ENCODE measurements at regions not wholly inside any gene's neighbourhood (a gene's known extent, or its start where the extent isn't known, plus 50 kb on each side); places are given as distances from the start of the nearest gene placed in this dataset.

GRCh38 chr20:29742699-29743100 lies 1514.8 kb upstream of the DEFB115 start:
- TF ChIP-seq CTCF (IDR thresholded peaks at IDR 0.05; ENCODE audit: extremely low read depth in 1 of 2, insufficient read depth in 1 of 2, low read depth in 1 of 2, low read length in 2 of 2): no peak
- TF ChIP-seq POLR2AphosphoS5 (IDR thresholded peaks at IDR 0.05; ENCODE audit: insufficient read depth, low read depth, low read length): no peak
- TF ChIP-seq MAX (IDR thresholded peaks at IDR 0.05; ENCODE audit: insufficient read depth, insufficient read length): no peak
- no peak for TF ChIP-seq POLR2A (IDR thresholded peaks at IDR 0.05; ENCODE audit: low read depth, low read length)
- no peak for TF ChIP-seq JUN (IDR thresholded peaks at IDR 0.05; ENCODE audit: borderline replicate concordance, insufficient read depth, insufficient read length, low read depth)
- no peak for TF ChIP-seq EZH2 (IDR thresholded peaks at IDR 0.05; ENCODE audit: borderline replicate concordance, low read depth, low read length, severe bottlenecking)
- no peak for TF ChIP-seq GATA2 (IDR thresholded peaks at IDR 0.05; ENCODE audit: insufficient read depth, insufficient read length, low read depth, low read length)
- TF ChIP-seq MYC (IDR thresholded peaks at IDR 0.05; ENCODE audit: low read depth, low read length): no peak
